Tibial nerve (tissue), 4 donors: ENCODE measurements at regions not wholly inside any gene's neighbourhood (a gene's known extent, or its start where the extent isn't known, plus 50 kb on each side); places are given as distances from the start of the nearest gene placed in this dataset.

Experiments
- EP300 ChIP-seq, 2 donors: sonication (generic); formaldehyde crosslinking; IDR thresholded peaks; one replicate each; pipeline ENCODE4 v1.6.1; 2017; ENCODE audit warnings: antibody characterized with exemption in 2 of 2, mild to moderate bottlenecking in 1 of 2
- TF ChIP-seq, protein P1 (sequence below), 5 experiments: fragments of 200-600 bp in 3 of 5; fragments of 450-650 bp in 2 of 5; sonication (generic) in 3 of 5; IDR thresholded peaks; one replicate each; pipeline ENCODE4 v1.5.1; 2016 to 2019; ENCODE audit warnings: antibody characterized with exemption in 5 of 5, mild to moderate bottlenecking in 3 of 5, moderate library complexity in 2 of 5

DNA sequence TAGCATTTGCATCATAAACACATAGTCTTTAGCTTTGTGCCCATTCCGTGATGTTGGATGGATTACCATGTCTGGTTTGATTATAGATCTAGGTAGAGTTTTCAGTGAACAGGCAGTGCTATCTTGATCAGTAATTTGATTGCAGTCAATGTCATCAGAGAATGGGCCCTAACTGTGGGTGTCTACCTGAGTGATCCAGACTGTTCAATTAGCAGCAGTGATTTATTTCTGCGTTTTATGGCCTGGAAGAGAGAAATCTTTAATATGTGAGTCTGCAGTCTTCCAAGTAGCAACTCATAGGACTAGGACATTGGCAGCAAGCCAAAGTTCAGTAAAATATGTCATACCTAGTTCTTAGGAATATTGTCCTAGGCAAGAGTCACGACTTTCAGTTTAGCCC, 80.3 kb downstream of the CASP12 start:
- TF ChIP-seq, protein P1, sequence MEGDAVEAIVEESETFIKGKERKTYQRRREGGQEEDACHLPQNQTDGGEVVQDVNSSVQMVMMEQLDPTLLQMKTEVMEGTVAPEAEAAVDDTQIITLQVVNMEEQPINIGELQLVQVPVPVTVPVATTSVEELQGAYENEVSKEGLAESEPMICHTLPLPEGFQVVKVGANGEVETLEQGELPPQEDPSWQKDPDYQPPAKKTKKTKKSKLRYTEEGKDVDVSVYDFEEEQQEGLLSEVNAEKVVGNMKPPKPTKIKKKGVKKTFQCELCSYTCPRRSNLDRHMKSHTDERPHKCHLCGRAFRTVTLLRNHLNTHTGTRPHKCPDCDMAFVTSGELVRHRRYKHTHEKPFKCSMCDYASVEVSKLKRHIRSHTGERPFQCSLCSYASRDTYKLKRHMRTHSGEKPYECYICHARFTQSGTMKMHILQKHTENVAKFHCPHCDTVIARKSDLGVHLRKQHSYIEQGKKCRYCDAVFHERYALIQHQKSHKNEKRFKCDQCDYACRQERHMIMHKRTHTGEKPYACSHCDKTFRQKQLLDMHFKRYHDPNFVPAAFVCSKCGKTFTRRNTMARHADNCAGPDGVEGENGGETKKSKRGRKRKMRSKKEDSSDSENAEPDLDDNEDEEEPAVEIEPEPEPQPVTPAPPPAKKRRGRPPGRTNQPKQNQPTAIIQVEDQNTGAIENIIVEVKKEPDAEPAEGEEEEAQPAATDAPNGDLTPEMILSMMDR (IDR thresholded peaks at IDR 0.05), result no peak
- TF ChIP-seq EP300 (IDR thresholded peaks at IDR 0.05), result no peak
